ENCODE measurements at regions not wholly inside any gene's neighbourhood (a gene's known extent, or its start where the extent isn't known, plus 50 kb on each side); places are given as distances from the start of the nearest gene placed in this dataset.

DNA sequence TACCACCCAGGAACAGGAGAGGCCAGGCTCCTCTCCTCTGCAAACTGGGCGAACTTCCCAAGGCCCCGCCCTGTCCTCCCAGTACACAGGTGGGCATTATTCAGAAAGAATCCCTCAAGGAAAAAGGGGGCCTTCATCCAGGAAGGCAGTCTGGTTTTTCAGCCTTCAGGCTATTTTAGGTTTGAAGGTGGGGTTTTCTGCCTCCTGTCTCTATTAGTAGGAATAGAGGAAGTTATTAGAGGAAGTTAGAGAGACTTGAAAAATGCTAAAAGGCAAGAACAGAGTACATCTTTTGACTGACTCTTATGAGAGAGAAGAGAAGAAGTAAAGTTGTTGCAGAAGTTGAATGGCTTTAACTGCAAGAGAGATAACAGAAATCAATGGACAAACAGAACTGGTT is 250.9 kb upstream of the SORCS1 start:
- no peak for DNase-seq

DNA sequence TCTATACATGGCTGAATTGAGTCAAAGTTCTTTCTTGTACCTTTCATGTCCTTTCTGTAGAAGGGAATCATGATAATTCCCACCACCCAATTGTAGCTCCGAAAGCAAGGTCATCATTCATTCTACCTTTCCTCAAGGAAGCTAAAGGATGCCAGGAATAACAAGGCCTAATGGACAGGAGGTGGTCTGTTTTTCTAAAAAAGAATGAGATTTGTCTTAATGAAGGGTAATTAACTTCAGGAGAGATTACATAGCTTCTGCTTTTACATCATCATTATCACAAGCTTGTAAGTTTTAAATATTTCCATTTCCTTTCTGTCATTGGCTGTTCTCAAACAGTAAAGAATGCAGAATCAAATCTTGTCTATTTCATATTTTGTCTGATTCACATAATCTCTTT is 249.5 kb upstream of the SORCS1 start:
- no peak for DNase-seq

DNA sequence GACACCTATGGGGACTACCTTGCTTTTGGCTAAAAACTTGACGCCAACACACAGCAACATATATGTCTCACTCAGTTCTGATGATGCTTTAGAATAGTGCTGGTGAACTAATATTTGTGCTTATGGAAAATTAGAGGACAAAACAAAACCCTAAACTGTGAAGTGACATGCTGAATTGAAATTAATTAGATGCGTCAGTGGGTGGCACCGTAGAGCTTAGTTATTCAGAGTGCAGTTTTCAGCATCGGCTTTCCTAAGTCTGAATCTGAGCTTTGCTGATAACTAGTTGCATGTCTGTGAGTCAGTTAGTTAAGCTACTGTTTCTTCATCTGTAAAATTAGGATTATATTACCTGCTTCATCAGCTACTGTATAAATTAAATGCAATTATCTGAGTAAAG is 245.0 kb upstream of the SORCS1 start:
- no peak for DNase-seq

DNA sequence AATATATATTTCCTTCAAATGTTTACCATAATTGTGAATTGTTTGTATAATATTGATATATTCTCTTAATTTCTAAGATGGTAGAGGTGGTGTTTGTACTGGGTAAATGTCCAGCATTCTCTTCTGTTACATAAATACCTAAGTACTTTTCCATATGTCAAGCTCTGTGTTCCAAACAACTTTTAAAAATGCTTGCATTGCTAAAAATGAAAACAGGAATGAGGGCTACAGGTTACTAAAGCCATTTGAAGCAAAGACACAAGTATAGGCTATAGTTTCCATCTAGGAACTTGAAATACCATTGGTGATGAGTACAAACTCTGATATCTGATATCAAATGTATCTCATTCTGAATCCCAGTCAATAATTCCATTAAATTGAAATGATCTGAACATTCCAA is 233.6 kb upstream of the SORCS1 start:
- no peak for DNase-seq

- no peak for DNase-seq
Measured at GRCh38 chr10:107391901-107392300, 227.4 kb upstream of the SORCS1 start.

GRCh38 chr10:107390563-107390962 is 226.1 kb upstream of the SORCS1 start:
- no peak for DNase-seq

- no peak for DNase-seq
Measured at GRCh38 chr10:107383357-107383756, 218.9 kb upstream of the SORCS1 start.

- DNase-seq: no peak
Measured at GRCh38 chr10:107379601-107380000, 215.1 kb upstream of the SORCS1 start.

DNA sequence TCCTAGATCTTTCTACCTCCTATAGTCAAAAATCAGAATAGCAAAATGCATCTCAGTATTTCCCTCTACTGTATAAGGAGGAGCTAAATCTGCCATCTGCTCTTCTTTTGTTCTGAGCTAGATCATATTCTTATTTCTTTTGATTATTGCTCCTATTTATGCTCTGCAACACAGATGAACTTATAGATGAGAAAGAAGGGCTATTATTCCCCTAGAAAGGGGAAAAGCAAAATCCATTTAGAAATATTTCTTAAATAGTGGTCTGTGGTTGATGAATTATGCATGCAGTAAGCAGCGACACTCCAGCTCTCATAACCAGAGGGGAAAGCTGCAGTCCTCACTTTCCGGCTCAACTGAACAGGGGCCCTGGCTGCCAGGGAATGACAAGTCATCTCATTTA is 207.3 kb upstream of the SORCS1 start:
- DNase-seq: no peak

- no peak for DNase-seq
Measured at GRCh38 chr10:107364872-107365271, 200.4 kb upstream of the SORCS1 start.

DNA sequence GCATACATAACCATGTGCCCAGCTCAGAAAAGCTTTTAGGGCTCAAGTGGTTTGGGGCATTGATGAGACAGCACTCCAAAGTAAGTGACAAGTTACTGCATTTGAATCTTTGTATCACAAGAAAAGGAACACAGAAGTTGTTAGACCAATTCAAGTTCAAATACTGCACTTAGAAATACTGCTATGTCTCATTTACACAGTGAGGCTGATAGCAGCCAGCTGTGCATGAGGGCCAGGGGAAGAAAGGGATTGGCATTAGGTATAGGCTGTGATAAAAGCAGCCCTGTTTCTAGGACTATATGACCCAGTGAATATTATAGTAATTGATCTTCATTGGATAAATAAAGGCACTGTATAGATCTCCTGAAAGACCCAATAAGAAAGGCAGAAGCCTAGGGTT is 197.8 kb upstream of the SORCS1 start:
- DNase-seq: no peak

DNA sequence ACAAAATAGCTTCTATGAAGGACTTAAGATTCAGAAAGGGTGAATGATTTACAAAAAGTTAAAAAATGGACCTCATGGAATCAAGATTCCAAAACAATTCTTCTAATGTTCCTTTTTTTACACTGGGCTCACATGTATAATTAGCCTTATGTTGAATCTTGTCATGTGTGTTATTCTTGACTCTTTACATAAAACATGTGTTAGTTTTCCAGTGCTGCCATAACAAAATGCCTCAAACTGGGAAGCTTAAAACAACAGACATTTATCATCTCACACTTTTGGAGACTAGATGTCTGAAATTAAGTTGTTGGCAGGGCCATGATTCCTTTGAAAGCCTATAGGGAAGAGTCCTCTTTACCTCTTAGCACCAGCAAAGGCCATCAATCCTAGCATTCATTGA is 192.5 kb upstream of the SORCS1 start:
- DNase-seq: no peak

- DNase-seq: no peak
Measured at GRCh38 chr10:107356396-107356795, 191.9 kb upstream of the SORCS1 start.

GRCh38 chr10:107342711-107343110 is 178.2 kb upstream of the SORCS1 start:
- no peak for DNase-seq

DNA sequence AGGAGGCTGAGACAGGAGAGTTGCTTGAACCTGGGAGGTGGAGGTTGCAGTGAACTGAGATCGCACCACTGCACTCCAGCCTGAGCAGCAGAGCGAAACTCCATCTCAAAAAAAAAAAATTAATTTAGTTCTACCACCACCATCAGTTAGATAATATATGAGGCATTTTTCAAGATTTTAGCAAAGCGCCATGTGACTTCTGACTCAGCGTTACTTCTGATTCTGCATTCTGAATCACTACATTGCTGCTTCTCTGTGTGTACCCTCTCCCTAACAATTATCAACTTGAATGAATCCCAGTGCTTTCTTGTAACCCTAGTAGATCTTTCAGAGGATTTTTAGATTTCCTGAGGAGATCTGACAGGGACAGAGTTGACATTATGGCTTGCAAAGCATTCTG is 176.8 kb upstream of the SORCS1 start:
- no peak for DNase-seq

DNA sequence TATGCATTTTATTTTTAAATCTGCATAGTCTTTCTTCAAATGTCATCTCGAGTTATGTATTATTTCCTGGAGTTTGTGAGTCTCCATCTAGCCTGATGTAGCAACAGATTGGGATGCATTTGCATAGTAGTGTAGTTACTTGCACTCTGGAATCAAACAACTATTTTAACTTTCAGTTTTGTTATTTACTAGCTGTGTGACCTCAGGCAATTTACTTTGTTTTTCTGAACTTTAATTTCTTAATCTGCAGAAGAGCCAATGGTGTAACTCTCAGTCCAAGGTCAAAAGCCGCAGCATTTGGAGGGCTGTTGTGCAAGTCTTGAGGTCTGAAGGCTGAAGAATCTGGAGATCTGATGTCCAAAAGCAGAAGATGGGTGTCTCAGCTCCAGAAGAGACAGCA is 175.8 kb upstream of the SORCS1 start:
- no peak for DNase-seq

- no peak for DNase-seq
Measured at GRCh38 chr10:107336061-107336460, 171.6 kb upstream of the SORCS1 start.

GRCh38 chr10:107317592-107317991 is 153.1 kb upstream of the SORCS1 start:
- no peak for DNase-seq

- no peak for DNase-seq
Measured at GRCh38 chr10:107303203-107303602, 138.7 kb upstream of the SORCS1 start.

GRCh38 chr10:107299606-107300005 is 135.1 kb upstream of the SORCS1 start:
- no peak for DNase-seq

DNA sequence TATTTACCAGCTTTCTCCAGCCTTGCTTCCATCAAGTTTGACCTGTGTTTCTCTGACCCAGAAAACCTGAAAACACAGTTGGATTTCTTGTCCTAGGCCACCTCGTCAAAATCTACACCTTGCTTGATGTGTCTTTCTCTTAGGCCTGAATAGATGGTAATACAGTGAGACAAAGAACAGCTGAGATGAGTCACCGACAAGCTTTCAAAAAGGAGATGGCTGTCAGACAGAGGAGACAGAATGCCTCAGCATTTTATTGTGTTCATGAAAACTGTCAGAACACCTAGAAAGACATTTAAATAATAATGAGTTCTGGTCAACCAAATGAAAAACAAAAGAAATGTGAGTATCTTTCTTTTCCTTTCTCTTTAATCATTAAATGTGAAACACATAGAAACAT is 119.7 kb upstream of the SORCS1 start:
- no peak for DNase-seq

DNA sequence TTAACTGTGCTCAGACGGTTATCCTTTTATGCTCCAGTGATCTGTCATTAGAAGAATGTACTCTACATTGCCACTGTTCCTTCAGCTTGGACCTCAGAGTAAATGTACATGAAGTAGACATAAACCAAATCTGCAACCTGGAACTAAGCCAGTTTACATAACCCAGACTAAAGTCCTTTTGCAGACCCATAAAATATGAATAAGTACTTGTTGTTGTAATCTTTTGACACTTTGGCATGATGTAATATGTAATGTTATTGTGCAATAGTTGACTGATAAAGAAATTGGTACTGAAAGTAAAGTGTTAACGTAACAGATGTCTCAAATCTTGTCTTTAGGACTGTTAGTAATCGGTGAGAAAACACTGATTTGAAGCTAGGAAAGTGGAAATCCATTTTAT is 115.8 kb upstream of the SORCS1 start:
- no peak for DNase-seq

DNA sequence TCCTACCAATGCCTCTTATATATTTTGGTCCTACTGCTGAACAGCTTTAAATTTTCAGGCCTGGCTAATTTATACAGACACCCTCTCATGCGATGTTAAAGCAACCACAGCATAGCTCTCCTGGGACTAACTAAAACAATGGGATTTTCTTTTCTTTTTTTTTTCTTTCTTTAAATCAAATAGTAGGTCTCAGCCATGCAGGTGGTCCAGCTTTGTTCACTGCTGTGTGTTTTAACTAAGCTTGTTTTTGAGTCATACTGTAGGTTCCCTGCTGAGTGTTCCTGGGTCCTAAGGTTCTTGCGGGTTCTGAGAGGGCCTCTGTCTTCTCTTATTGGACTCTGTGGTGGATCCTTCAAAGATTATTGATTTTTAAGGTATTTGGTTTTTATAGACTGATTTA is 113.1 kb upstream of the SORCS1 start:
- DNase-seq: no peak

DNA sequence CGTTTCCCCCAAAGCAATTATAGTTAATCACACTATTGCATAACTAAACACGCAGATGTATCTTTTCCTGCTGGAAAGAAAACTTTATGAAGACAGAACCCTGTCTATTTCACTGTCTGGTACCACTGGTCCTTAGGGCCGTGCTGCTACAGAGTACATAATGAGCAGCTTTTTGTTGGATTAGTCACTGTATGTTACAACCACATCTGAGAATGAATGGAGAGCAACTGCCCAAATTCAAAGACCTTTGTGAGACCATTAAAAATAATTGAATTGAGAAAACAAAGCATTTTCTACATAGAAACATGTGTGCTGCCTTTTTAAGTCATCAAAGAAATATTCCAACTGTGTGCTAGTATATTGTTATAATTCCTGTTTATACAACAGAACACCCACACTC is 111.3 kb upstream of the SORCS1 start:
- no peak for DNase-seq

DNA sequence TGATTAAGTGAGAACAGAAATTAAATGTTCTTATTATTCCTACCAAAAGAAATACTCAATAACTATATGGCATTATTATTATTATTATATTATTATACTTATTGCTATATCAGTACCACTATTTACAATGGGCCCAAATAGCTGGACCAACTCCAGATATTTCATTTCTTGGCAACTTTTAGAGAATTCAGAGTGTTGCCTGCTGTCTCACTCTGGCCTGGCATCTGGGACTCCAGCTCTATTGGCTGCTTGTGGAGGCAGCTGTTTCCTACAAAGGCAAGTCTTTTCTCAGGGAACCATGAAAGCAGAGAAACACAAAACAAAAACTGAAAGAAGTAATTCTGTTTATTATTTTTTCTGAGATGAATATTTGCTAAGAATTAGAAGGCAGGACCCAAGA is 105.1 kb upstream of the SORCS1 start:
- DNase-seq: no peak

GRCh38 chr10:107264742-107265141 is 100.2 kb upstream of the SORCS1 start:
- no peak for DNase-seq
